ENCODE measurements at regions not wholly inside any gene's neighbourhood (a gene's known extent, or its start where the extent isn't known, plus 50 kb on each side); places are given as distances from the start of the nearest gene placed in this dataset.

GRCh38 chr14:40903709-40904108, 703.0 kb upstream of the LRFN5 start:
- no peak for DNase-seq (ENCODE audit: low read depth)

- DNase-seq (ENCODE audit: low read depth), result no peak
These were observed 707.2 kb upstream of the LRFN5 start for GRCh38 chr14:40899435-40899834.

DNA sequence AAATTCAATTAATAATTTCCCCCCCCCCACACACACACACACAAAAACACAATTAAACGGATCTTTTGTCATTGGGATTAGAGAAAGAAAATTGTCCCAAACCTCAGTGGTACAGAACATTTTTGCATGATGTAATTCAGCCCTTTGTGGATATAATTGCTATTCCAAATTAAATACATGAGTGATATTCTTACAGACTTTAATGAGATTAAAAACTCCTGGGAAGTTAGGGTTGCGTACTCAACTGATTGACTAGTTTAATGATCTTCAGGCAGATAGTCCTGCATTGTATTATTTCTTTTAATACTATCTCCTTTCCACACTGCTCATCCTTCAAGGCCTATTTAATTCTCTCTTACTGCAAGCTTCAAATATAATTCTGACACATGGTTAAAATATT, 711.8 kb upstream of the LRFN5 start:
- no peak for DNase-seq (ENCODE audit: low read depth)

- DNase-seq (ENCODE audit: low read depth), result no peak
These were observed 717.5 kb upstream of the LRFN5 start for GRCh38 chr14:40889126-40889525.

DNA sequence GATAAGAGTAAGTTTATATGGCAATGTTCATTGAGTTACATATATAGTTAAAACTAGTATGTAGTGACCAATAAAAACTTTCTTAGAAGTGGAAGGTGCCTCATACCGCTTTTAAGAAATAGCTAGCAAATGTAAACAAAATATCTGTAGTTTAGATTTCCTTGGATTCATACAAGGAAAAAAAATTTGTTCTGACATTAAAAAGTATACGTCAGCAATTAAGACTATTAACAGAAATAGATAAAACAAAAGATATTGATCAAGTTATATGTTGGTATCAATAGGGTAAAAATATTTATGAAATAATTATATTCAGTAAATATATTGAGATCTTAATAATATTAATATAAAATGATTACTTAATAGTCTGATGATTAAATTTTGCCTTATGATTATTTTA, 718.8 kb upstream of the LRFN5 start:
- no peak for DNase-seq (ENCODE audit: low read depth)

DNA sequence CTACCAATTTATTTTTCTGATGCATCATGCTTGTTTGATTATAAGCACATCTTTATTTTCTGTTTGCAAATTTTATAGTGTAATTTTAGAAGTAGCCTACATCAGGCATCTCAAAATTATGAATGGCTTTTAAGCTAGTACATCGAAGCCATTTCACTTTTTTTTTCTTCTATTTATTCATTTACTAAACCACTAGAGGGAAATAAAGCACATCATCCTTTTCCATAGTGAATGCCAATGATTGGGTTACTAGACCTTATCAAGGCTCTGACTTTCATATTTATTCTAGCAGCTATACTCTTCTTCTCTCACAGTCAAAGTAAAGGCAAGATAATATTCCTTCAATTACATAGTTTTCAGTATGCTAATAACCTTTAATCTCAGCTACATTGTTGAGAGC, 736.4 kb upstream of the LRFN5 start:
- no peak for DNase-seq (ENCODE audit: low read depth)

DNA sequence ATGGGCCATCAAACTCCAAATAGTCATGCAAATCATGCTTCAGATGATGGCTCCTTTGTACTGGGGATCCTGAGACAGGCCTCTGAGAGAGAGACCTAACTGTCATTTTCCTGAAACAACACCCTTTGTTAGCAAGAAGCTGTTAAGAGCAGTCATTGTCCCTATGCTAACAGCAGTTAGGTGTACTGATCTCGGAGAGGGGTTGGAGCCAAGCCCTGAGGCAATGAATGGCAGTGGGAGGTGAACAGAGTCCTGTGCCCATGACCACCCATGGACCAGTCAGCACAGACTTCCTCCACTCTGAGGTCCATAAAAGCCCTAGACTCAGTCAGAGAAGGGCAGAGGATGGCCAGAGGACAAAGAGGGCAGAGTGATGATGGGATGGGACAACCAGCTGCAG, 747.6 kb upstream of the LRFN5 start:
- DNase-seq (ENCODE audit: low read depth), result no peak

DNA sequence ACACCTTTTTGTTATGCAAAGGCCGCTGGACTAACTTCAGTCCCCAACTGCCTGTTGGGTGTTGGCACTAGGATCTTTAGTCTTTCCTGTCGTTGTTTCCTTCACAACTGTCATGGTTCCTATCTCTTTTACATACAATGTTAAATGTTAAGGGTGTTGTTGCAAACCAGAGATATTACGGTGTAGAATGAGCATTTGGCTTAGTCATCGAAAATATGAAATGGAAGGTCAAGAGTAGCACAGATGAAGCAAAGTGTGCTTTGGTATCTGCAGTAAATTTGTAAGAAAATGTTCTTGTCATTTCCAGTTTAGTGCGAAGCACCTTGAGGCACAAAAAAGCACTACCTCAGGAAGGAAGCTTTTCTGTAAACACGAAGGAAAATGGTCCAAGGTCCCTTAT, 751.3 kb upstream of the LRFN5 start:
- DNase-seq (ENCODE audit: low read depth), result no peak

DNA sequence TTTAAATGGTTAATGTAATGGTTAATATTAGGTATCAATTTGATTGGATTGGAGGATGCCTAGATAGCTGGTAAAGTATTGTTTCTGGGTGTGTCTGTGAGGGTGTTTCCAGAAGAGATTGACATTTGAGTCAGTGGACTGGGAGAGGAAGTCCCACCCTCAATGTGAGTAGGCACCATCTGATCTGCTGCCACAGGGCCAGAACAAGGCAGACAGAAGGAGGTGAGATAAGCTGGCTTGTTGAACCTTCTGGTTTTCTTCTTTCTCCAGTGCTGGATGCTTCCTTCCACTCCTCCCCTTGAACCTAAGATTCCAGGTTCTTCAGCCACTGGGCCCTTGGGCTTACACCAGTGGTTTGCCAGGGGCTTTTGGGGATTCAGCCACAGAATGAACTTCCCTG, 756.5 kb upstream of the LRFN5 start:
- no peak for DNase-seq (ENCODE audit: low read depth)

DNA sequence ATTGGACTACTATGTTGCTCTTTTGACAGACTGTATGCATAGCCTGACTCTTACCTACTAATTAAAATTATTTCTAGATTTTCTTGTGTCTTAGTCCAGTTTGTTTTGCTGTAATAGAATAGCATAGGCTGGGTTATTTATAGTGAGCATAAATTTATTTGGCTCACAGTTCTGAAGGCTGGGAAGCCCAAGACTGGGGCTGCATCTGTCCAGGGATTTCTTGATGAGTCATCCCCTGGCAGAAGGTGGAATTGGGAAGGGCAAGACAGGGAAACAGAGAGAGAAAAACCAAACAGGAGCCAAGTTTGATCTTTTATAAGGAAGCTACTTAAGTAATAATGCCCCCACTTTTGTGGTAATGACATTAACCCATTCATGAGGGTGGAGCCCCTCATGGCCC, 759.2 kb upstream of the LRFN5 start:
- DNase-seq (ENCODE audit: low read depth), result no peak

DNA sequence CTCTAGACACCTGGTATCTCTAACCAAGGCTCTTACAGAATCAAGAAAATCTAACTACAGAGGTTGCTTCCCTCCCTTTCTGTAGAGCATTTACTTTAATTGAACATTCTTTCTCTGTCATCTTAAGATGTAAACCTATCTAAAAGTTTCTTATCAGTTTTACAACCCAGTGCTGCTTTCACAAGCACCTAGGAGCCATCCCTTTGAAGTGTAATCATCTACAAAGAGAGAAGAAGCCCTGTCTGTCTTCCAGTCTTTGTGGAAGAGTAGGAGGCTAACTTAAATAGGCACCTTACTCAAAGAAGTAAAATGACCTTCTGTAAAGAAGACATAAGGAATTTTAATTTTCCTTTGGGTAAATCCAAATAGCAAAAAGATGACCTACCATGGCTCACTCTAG, 763.9 kb upstream of the LRFN5 start:
- DNase-seq (ENCODE audit: low read depth), result no peak

DNA sequence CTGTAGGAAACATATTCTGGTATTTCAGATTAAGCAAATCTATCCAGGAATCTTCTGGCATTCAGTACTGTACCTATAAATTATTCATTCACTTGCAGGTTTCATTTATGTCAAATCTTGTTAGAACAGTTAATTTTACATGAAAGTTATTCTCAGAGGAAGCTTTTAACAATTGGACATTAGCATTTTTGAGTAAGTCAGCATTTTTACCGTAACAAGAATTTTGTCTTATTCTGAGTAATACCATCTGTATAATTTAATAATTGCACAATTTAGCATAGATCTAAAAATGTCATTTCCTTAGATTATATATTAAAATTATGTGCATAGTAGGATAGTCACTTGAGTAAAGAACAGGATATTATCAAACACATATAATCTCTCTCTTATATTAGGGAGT, 764.8 kb upstream of the LRFN5 start:
- DNase-seq (ENCODE audit: low read depth), result no peak

GRCh38 chr14:40838601-40839000, 768.1 kb upstream of the LRFN5 start:
- no peak for DNase-seq (ENCODE audit: low read depth)

GRCh38 chr14:40806471-40806870, 800.2 kb upstream of the LRFN5 start:
- no peak for DNase-seq (ENCODE audit: low read depth)

- no peak for DNase-seq (ENCODE audit: low read depth)
These were observed 810.5 kb upstream of the LRFN5 start for GRCh38 chr14:40796168-40796567.

GRCh38 chr14:40784860-40785259, 821.8 kb upstream of the LRFN5 start:
- no peak for DNase-seq (ENCODE audit: low read depth)

DNA sequence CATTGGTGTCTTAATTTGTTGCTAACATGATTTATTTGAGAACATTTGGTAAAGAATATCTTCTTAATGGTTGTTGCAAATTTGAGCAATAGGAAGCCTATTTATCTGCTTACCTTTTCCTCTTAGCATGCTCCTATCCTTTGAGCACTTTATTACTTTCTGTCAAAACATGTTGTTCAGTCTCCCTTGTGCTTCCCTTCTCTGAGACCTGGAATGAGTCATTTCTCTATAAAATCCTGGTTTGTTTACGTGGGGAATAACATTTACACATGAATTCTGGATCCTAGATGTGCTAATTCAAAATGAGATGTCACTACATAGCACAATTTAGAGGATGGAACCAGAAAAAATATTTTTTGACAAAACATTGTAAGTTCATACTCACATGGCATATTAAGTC, 844.0 kb upstream of the LRFN5 start:
- DNase-seq (ENCODE audit: low read depth), result no peak

DNA sequence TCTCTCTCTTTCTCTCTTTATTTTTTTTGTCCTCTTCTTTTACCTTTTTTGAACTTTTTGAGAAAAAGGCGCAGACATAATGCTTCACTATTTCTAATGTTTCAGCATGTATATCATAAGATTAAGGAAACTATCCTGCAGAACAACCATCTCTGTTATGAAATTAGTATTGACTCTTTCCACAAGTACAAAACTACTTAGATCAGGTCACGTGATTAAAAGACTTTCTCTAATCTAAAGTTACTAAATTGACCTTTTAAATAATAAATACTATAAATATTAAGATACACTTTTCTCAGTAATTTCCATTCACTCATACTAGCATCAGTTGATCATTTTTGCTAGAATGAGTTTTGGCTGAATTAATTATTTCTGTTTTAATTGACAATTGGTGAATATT, 844.5 kb upstream of the LRFN5 start:
- no peak for DNase-seq (ENCODE audit: low read depth)

DNA sequence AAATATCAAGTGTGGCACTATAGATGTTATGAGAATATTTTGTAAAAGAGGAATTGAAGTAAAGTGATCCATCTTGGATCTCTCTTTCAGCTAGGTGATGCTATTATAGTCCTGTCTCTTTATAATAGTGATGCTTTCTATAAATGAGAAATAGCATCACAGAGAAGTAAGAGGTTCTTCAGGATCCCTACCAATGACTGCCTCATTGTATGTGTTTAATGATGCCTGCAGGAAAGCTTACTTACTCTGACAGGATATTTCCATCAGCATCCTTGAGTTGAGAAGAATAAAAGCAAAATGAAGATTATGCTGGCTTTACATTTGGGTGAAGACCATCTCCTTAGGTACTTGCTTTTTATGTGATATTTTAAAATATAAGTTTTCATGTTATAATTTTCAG, 846.0 kb upstream of the LRFN5 start:
- no peak for DNase-seq (ENCODE audit: low read depth)

GRCh38 chr14:40758076-40758475, 848.6 kb upstream of the LRFN5 start:
- DNase-seq (ENCODE audit: low read depth), result no peak

- no peak for DNase-seq (ENCODE audit: low read depth)
These were observed 849.2 kb upstream of the LRFN5 start for GRCh38 chr14:40757376-40757950.

- no peak for DNase-seq (ENCODE audit: low read depth)
These were observed 873.5 kb upstream of the LRFN5 start for GRCh38 chr14:40733206-40733605.

DNA sequence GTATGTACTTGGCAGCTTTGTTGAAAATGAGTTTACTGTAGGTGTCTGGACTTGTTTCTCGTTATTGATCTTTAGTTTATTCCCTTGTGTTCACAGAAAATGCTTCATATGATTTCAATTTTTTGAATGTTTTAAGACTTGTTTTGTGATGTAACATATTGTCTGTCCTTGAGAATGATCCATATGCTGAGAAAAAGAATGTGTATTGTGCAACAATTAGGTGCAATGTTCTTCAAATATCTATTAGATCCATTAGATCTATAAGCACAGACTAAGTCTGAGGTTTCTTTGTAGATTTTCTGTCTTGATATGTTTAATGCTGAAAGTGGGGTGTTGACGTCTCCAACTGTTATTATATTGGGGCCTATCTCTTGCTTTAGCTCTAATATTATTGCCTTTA, 879.6 kb upstream of the LRFN5 start:
- DNase-seq (ENCODE audit: low read depth), result no peak

DNA sequence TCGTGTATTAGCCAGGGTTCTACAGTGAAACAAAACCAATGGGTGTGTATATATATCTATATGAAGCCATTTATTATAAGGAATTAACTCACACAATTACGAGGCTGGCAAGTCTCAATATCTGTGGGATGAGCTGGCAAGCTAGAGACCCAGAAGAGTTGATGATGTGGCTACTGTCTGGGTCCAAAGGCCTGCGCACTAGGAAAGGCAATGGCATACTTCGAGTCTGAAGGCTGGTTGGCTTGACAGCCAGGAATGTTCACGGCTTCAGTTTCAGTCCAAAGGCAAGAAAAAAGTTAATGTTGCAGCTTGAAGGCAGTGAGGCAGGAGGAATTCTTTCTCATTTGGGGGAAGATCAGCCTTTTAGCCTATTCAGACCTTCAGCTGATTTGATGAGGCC, 893.3 kb upstream of the LRFN5 start:
- DNase-seq (ENCODE audit: low read depth), result no peak

DNA sequence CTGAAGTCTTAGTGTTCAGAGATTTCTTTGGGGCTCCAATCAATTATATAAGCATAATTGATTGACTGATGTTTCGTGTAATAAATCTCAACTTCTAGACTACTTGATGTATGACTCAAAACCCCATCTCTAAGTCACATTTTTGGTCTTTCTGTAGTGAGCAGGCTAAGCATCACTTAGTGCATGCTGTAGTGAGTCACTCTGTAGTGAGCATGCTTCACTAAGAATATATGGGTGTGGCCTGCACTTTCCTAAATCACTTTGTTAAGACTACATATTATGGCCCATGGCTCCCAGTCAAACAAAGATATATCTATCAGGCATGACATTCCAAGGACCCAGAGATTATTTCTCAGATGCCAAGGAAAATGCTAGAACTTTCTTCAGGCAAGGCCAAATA, 909.4 kb upstream of the LRFN5 start:
- no peak for DNase-seq (ENCODE audit: low read depth)

Measured in GM04503 (cell line).